ENCODE measurements at regions not wholly inside any gene's neighbourhood (a gene's known extent, or its start where the extent isn't known, plus 50 kb on each side); places are given as distances from the start of the nearest gene placed in this dataset.
"Not testable (repeated sequence)": the region's sequence is repeated elsewhere in the genome, so short reads cannot be mapped to it uniquely, and the experiment has no call there.

DNA sequence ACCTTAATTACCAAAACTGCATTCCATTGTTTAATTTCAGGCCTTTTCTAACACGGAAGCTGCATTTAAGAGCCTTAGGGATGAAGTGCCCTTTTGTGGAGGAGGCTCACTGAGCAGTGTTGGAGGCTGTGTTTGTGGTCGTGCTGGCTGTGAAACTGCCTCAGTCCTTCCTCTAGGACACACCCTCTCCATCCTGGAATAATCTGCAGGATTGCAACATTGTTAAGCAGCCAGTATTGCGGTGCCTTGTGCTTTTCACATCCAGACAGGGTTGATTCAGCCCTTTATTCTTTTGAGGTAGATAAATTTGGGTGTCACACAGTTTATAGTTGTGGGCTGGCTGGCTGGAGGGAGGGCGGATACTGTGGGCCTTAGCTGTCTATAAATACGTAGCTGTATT, 141.6 kb downstream of the CDRT15L2 start:
- DNase-seq (ENCODE audit: insufficient read length, low spot score) (no peak), FAIRE-seq (no peak)
- no peak for TF ChIP-seq POLR2A (IDR thresholded peaks at IDR 0.05; ENCODE audit: low read depth, low read length)

DNA sequence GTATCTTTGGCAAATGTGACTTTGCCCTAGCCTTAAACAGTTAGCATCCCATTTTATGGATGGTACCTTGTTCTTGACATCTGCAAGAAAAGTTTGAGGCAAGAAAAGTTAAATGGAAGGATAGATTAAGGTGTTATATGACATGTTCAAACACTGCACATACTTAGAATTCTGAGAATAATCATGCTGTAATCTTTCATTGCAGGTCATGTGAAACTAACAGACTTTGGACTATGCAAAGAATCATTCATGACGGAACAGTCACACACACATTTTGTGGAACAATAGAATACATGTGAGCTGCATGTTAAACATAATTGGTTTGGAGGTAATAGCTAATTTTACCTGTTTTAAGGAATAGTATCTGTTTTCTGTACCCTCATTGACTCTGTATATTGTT, 144.9 kb downstream of the CDRT15L2 start:
- not testable (repeated sequence) for DNase-seq (ENCODE audit: insufficient read length, low spot score)
- FAIRE-seq = peak; percentile 45

DNA sequence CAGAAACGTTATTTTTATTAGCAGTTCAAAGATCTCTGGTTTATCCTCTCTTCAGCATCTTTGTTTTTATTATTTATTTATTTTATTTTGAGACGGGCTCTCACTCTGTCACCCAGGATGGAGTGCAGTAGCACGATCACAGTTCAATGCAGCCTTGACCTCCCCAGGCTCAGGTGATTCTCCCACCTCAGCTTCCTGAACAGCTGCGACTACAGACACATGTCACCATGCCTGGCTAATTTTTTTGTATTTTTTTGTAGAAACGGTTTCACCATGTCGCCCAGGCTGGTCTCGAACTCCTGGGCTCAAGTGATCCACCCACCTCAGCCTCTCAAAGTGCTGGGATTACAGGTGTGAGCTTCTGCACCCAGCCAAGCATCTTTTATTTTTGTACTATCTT, 147.7 kb downstream of the CDRT15L2 start:
- not testable (repeated sequence) for DNase-seq (ENCODE audit: insufficient read length, low spot score); FAIRE-seq

DNA sequence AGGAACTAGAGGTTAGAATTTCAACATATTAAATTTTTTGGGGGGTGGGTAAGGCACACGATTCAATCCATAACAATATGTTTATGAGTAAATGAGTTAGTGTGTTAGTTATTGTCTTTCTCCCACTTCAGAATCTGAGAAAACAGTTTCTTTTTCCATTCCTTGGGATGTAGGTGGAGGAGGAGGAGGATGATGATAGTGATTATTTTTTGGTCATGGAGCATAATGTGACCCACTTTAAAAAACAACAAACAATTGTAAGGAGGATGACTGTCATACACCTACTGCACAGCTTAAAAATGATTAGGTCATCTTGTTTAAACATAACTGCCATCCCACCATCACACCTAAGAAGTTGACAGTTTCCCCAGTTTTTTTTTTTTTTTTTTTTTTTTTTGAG, 148.7 kb downstream of the CDRT15L2 start:
- FAIRE-seq (no peak), DNase-seq (ENCODE audit: insufficient read length, low spot score) (no peak)
- TF ChIP-seq POLR2A (IDR thresholded peaks at IDR 0.05; ENCODE audit: low read depth, low read length) = no peak

DNA sequence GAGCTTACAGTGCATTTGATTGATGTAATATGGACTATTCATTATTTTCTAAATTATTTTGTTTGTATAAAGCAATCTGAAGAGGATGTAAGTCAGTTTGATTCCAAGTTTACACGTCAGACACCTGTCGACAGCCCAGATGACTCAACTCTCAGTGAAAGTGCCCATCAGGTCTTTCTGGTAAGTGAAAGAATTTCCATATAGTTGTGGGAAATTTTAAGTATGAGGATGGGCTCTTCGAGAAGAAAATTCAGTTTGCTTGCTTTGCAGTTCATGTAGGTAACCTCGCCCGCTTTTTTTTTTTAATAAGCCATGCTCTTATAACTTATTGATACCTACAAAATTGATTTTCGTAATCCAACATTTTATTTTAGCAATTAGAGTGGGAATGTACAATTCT, 151.6 kb downstream of the CDRT15L2 start:
- not testable (repeated sequence) for DNase-seq (ENCODE audit: insufficient read length, low spot score); FAIRE-seq

DNA sequence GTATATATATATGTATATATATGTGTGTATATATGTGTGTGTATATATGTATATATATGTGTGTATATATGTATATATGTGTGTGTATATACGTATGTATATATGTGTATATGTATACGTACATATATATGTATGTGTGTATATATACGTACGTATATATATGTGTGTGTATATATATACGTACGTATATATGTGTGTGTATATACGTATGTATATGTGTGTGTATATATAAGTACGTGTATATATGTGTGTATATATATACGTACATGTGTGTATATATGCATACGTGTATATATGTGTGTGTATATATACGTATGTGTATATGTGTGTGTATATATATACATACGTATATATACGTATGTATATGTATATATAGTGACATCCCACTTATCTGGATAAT, 154.4 kb downstream of the CDRT15L2 start:
- TF ChIP-seq POLR2A (IDR thresholded peaks at IDR 0.05; ENCODE audit: low read depth, low read length) = no peak
- FAIRE-seq (no peak), DNase-seq (ENCODE audit: insufficient read length, low spot score) (no peak)

DNA sequence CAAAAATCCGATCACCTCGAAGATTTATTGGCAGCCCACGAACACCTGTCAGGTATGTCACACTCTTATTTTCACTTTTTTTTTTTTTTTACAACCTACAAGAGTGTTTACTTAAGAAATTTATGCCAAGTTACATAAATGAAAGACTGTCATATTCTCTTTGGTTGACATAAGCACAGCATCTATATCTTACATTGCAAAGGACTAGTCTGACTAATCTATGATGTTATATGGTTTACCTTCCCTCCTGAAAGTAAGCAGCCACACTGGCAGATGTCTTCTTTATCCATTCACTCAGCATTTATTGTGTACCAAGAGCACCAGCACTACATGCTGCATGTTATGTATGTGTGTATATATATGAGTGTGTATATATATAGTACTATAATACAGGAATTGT, 156.3 kb downstream of the CDRT15L2 start:
- TF ChIP-seq POLR2A (IDR thresholded peaks at IDR 0.05; ENCODE audit: low read depth, low read length) = no peak
- peak; percentile 58 for FAIRE-seq
- no peak for DNase-seq (ENCODE audit: insufficient read length, low spot score)

DNA sequence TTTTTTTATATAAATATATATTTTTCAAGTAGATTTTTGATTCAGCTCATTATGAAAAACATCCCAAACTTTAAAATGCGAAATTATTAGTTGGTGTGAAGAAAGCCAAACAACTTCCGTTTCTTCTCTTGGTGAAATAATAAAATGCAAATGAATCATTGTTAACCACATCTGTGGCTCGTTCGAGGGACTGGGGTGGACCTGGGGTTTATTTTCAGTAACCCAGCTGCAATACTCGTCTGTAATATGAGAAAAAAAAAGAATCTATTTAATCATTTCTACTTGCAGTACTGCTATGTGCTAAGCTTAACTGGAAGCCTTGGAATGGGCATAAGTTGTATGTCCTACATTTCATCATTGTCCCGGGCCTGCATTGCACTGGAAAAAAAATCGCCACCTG, 158.1 kb downstream of the CDRT15L2 start:
- not testable (repeated sequence) for DNase-seq (ENCODE audit: insufficient read length, low spot score)
- peak; percentile 15 for FAIRE-seq

DNA sequence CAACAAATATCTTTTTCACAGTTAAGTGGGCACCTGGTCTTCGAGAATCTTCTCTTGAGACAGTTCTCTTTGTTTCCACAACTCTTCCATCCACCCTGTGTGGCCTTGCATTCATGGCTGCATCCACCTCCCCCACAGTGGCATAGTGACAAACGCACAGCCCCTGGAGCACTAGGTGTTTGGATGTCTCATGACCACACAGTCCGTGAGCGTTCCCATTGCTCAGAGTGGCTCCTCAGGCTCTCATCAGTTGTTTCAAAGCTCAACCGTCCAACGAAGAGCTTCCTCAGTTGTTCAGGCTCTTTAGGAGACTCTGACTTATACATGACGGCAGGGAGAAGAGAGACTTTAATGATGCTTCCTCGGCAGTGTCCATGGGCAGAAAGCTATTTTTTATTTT, 191.6 kb downstream of the CDRT15L2 start:
- no peak for TF ChIP-seq POLR2A (IDR thresholded peaks at IDR 0.05; ENCODE audit: low read depth, low read length)
- FAIRE-seq (no peak), DNase-seq (ENCODE audit: insufficient read length, low spot score) (no peak)

DNA sequence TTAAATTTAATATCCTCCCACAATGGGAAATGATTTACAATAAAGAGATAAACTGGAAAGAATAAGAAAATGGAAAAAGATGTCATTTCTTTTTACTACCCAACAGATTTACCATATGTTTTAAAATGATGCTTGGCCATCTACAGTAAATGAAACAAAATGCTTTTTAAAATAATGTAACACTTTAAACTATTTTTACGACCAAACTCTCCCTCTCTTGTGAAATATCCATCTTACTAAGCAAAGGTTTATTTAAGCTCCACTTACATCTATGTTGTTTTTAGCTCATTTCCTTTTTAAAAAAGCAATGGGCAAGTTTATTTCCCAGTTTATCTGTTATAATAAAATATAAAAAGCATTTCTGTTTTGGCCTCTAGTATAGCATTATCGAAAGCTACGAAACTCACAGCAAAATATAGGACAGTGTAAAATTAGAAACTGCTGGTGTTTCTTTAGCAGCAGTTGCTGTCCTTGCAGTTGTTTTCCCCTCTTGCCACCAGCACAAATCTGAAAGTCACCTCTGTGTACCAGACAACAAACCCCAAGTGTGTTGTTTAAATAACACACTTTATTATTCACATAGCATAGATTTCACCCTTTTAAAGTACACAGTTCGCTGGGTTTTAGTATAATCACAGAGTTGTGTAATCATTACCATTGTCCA, 195.1 kb downstream of the CDRT15L2 start:
- no peak for TF ChIP-seq POLR2A (IDR thresholded peaks at IDR 0.05; ENCODE audit: low read depth, low read length)
- FAIRE-seq (no peak), DNase-seq (ENCODE audit: insufficient read length, low spot score) (no peak)

DNA sequence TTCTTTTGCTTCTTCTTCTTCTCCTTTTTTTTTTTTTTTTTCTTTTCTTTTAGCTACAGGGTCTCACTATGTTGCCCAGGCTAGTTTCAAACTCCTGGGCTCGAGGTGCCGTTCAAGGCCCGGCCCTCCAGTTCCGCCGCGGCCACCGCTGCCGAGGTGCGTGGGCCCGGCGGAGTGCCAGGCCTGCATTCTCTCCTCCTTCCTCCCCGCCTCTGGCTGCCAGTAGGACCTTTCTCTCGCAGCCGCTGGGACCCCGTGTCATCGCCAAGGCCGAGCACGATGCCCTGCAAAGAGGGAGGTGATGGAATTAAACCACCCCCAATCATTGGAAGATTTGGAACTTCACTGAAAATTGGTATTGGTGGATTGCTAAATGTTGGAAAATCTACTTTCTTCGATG, 195.8 kb downstream of the CDRT15L2 start:
- no peak for TF ChIP-seq POLR2A (IDR thresholded peaks at IDR 0.05; ENCODE audit: low read depth, low read length)
- no peak for FAIRE-seq

DNA sequence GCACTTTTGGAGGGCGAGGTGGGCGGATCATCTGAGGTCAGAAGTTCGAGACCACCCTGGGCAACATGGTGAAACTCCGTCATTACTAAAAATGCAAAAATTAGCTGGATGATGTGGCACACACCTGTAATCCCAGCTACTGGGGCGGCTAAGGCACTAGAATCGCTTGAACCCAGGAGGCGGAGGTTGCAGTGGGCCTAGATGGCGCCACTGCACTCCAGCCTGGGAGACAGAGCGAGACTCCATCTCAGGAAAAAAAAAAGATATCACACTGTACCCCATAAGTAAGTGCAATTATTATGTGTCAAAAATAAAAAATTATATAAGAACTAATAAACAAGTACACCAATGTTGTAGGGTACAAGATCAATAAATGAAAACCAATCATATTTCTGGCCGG, 200.0 kb downstream of the CDRT15L2 start:
- no peak for DNase-seq (ENCODE audit: insufficient read length, low spot score)
- no peak for TF ChIP-seq POLR2A (IDR thresholded peaks at IDR 0.05; ENCODE audit: low read depth, low read length)
- FAIRE-seq = no peak

More for the DNA sequence above, 195.8 kb downstream of the CDRT15L2 start:
- no peak for DNase-seq (ENCODE audit: insufficient read length, low spot score)

DNA sequence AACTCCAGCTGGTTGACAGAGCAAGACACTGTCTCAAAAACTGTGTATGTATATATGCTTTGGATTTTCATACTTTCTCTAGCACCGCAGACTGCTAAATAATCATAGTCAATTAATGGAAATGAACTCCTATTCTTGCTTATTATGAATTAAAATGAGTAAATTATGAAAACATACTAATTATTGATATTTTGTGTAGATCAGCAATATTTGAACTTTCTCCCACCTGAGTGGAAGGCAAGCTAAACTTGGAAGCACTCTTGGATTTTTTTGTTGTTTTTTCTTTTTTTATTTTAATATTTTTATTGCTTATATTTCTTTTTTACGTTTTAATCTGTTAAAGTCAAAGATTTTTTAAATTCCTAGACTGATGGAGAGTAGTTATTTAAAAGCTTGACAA, 201.7 kb downstream of the CDRT15L2 start:
- DNase-seq (ENCODE audit: insufficient read length, low spot score) = no peak
- no peak for FAIRE-seq
- TF ChIP-seq POLR2A (IDR thresholded peaks at IDR 0.05; ENCODE audit: low read depth, low read length) = no peak

DNA sequence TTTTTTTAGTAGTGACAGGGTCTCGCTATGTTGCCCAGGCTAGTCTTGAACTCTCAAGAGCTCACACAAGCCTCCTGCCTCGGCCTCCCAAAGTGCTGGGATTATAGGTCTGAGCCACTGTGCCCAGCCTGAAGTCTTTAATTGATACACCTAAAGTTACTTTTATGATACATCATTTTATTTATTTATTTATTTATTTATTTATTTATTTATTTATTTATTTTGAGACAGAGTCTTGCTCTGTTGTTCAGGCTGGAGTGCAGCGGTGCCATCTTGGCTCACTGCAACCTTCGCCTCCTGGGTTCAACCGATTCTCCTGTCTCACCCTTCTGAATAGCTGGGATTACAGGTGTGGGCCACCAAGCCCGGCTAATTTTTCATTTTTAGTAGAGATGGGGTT, 202.3 kb downstream of the CDRT15L2 start:
- not testable (repeated sequence) for DNase-seq (ENCODE audit: insufficient read length, low spot score); FAIRE-seq

DNA sequence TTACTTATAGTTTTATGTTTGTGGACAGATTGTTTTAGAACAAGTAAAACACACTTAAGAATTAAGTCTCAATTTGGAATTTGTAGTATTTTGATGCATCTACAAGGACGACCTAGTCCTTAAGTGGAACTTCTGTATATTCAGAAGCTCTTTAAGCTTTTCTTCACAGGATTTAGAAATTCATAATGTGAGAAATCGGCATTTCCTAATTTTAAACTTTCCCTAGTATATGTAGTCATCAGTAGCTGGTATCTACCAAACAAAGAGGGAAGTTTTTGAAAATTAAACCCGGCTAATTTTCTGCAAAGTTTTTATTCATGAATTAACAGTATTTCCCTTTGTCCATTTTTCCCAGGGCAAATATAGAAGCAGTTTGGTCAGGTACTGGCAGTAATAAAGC, 203.6 kb downstream of the CDRT15L2 start:
- TF ChIP-seq POLR2A (IDR thresholded peaks at IDR 0.05; ENCODE audit: low read depth, low read length) = no peak
- DNase-seq (ENCODE audit: insufficient read length, low spot score) = no peak
- no peak for FAIRE-seq

DNA sequence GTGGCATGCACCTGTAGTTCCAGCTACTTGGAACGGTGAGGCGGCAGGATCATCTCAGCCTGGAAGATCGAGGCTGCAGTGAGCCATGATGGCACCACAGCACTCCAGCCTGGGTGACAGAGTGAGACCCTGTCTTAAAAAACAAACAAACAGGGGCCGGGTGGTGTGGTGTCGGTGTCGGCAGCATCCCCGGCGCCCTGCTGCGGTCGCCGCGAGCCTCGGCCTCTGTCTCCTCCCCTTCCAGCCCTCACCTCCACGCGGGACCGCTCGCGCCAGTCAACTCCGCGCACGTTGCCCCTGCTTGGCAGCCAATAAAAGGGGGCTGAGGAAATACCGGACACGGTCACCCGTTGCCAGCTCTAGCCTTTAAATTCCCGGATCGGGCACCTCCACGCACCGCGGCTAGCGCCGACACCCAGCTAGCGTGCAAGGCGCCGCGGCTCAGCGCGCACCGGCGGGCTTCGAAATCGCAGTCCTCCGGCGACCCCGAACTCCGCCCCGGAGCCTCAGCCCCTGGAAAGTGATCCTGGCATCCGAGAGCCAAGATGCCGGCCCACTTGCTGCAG, 204.7 kb downstream of the CDRT15L2 start:
- no peak for TF ChIP-seq POLR2A (IDR thresholded peaks at IDR 0.05; ENCODE audit: low read depth, low read length)
- no peak for FAIRE-seq
- no peak for DNase-seq (ENCODE audit: insufficient read length, low spot score)
